IPS DF 19.7 (cell line): ENCODE measurements at regions not wholly inside any gene's neighbourhood (a gene's known extent, or its start where the extent isn't known, plus 50 kb on each side); places are given as distances from the start of the nearest gene placed in this dataset.
A peak's percentile ranks its signal among the peaks of the same experiment; 100 is the strongest.

Experiments used
- DNase-seq: peaks from one replicate; pipeline ENCODE4 v3.0.0-alpha.2; 2013; ENCODE audit warnings: low read depth, low spot score

DNA sequence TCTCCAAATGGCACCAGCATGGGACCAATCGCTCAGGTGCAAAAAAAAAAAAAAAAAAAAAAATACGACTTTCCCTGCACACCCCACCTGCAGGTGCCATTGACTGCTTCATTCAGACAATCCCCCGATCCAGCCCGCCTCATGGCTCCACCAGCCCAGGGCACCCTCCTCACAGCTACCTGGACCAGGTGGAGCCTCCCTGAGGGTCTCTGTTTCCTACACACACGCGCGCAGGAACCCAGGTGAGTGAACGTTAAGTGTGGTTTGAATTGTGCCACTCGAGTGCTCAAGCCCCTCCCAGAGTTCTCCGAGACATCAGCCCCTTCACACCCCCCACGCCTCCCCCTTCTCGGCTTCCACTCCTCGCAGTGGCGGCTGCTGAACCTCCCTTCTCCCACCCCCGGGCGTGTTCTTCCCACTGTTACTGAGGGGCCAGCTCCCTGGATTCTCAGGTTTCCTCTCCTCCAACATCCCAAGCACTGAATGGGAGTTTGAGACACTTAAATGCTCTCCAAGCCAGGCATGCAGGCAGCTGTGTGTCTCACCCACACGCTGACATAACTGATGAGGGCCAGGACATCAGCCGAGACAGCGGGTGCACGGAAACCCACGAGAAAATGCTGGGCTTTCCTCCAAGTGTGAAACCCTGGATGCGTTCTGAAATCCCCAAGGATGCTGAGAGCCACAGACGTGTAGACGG is 88.8 kb upstream of the SNTG2 start:
- DNase-seq: no peak

DNA sequence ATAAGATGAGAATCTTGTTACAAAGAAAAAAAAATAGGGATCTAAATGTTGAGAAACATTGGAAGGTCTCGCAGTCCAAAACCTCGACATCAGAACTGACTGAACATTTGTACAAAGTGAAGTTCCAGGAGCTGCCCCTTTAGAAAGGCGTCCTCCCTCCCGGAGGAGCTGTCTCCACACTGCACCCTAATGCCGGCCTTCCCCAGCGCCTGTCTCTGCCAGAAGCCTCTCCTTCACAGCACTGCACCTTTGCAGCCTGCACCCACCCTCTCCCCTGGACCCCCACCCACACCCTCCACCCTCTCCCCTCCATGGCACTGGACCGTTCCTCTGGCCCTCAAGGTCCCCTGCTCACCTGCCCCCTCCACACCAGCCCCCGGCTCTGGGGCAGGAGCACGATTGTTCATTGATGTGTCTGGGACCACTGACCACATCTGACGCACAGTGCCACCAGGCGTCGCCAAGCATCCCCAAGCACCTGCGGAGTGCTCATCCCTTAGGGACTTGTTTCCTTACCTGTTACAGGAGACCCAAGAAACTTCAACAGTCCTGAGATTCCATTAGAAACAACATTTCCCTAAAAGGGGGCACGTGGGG is 90.3 kb upstream of the SNTG2 start:
- no peak for DNase-seq

DNA sequence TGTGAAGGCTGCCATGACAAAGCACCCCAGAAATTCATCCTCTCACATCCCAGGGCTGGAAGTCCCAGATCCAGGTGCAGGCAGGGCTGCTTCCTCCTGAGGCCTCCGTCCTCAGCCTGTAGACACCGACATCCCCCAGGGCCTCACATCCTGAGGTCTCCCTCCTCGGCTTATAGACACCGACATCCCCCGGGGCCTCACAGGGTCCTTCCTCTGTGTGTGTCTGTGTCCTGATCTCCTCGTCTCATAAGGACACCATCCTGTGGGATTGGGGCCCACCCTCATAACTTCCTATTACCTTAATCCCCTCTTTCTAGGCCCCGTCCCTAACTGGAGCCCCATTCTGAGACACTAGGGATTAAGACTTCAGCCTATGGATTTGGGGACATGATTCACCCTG is 92.0 kb upstream of the SNTG2 start:
- no peak for DNase-seq

DNA sequence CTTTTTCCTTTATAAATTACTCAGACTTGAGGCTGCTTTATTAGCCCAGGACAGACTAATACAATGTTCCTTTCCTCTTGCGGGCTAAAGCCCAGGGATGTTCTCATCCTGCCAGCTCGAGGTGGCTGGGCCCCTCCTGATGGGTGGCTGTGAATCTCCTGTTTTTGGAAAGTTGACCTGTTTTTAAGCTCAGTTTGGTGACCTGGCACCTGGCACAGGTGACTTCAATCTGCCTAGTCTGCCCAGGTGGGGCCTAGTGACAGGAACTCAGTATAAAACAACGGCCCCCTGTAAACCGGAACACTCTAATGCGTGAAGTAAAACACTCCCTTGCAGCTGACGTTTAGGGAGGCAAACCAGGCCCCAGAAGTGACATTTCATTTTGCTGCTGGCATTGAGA is 92.7 kb upstream of the SNTG2 start:
- DNase-seq: no peak

DNA sequence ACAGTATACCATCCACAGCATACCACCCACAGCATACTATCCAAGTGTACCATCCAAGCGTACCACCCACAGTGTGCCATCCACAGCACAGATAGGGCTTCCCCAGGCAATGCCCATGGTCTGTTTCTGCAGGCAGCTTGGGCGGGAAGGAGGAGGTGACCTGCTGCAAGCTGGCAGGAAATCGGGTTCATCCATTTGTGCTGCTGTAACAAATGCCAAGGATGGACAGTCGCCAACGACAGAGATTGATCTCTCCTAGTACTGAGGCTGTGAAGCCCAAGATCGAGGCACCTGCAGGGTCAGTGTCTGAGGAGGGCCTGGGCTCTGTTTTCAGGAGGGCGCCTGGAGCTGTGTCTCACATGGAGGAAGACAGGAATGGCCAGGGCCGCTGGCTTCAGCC is 93.6 kb upstream of the SNTG2 start:
- DNase-seq: no peak

DNA sequence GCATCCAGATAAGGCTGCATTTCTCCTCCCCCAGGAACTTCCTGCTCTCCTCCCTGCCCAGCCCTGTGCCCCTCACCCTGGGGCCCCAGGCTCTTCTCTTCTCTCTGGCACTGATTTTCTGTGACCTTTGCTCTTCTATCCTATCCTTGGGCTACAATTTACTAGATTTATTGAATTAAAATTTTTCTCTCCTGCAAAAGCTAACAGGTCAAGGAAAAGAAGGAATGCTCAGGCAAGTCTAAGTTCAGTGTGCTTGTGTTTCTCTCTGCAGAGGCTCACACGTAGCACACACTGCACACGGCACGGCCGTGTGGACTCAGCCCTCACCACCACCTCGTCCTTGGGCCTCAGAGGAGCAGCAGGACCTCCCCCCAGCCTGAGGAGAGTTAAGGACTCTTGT is 94.2 kb upstream of the SNTG2 start:
- no peak for DNase-seq

DNA sequence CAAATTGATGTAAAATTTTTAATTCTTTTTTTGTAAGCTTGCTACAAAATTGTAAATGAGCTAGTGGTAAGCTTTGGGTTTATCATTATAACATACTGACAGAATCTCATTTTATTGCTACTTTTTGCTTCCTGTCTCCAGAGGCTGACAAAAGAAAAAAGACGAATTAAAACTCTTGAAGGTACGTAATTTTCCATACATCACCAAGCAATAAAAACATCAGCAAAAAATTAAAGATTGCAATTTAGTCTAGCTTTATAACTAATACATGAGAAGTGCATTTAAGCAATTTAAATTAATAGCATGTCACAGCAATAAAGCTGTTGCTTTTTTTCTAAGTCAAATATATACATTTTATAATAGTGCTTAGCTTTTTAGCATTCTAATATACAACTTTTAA is 94.6 kb upstream of the SNTG2 start:
- DNase-seq: no peak

DNA sequence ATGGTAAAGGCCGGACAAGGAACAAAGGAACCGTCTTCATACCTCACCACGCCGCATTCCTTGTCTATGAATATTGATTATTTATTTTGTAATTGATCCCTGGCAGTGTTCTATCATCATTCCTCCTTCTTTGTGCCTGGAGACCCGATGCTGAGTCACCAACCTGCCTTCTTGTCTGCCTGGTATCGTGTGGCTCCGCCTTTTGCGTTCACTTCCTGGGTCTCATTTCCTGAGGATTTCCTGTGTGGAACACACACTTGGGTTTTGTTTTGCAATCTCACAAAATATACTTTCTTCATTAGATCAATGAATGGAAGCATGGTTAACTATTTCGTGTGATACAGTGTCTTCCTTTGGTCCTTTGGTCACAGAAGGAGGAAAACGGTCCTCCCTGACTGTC is 95.5 kb upstream of the SNTG2 start:
- DNase-seq: no peak

DNA sequence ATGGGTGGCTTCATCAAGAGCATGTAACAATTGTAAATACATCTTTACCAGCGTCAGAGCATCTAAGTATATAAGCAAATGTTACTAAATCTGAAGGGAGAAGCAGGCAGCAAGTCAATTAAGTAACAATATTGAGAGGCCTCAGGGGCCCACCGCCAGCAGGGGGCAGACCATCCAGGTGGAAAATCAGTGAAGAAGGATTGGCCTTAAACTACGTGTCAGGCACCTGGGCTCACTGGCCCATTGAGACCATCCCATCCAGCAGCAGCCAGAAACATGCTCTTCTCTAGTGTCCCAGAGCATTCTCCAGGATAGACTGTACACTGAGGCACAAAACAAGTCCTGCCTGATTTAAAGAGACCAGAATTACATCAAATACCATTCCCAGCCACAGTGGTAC is 96.2 kb upstream of the SNTG2 start:
- DNase-seq: peak; percentile 30

DNA sequence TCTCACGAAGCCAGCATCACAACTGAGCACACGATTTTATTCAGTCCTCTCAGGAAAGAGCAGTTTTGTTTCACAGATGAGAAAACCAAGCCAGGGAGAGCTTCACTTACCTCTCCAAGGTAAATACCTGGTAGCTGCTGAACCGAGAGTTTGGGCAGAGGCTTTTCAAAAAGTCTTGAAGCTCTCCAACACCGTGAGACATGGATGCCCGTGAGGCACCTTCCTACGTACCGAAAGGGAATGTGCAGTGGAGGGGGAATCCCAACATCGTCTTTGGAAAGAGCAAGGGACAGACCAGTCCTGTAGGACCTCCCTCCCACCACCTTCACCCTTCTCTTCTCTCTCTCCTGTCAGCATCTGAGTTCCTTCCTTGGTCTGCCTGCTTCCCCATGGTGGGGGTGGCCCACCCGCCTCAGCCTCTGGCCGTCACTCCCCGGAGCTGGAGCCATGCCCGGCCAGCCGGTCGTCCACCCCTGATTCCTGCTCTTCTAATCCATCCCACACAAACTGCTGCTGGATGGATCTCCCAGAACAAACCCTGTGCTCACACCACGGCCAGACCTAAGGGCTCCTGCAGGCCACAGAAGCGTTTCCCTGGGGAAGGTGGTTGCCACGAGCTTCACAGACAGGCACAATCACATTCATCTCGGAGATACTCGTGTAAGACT is 97.3 kb upstream of the SNTG2 start:
- no peak for DNase-seq

DNA sequence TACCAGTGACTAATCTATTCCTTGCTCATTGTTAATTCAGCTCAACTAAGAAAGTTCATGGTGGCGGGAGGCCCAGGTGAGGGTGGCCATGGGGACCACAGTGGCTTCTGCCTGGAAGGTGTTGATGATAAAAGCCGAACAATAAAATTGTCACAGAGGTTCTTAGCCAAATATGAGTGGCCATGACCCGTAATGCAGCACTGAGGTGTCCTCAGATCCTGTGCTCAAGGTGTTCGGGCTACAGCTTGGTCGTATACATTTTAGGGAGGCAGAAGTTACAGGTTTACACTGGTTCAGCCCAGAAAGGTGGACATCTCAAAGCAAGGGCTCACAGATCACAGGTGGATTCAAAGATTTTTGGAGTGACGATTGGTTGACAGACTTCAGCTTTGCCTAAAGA is 98.5 kb upstream of the SNTG2 start:
- no peak for DNase-seq

DNA sequence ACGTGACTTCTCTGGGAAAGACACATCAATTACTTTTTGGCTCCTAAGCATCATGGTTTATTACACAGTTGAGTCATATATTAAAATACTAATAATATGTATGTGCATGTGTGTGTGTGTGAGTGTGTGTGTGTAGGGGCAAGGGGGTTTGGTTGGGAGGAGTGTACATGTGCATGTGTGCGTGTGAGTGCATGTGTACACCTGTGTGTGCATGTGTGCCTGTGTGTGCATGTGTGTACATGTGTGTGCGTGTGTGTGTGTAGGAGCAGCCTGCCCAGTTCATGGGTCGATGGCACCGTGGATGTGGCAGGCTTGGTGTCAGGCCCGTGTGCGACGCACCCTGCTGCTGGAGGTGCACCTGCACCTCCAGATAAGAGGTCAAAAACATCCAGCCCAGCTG is 99.0 kb upstream of the SNTG2 start:
- DNase-seq: no peak

DNA sequence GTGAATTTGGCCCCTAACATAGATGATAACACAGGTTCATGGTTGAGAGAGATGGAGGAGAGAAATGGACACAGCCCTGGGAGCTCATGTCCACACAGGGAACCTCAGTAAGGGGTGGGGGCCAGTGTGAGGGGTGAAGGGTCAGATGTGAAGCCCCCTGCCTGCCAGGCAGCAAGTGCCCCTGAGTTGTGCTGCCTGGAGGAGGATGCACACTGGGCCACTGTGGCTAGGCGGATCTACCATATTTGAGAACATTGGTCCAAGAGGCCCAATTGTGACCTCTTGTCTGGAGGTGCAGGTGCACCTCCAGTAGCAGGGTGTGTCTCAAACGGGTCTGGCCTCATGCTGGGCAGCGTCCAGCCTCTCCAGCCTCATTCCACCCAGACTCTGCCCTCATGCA is 99.6 kb upstream of the SNTG2 start:
- DNase-seq: no peak

DNA sequence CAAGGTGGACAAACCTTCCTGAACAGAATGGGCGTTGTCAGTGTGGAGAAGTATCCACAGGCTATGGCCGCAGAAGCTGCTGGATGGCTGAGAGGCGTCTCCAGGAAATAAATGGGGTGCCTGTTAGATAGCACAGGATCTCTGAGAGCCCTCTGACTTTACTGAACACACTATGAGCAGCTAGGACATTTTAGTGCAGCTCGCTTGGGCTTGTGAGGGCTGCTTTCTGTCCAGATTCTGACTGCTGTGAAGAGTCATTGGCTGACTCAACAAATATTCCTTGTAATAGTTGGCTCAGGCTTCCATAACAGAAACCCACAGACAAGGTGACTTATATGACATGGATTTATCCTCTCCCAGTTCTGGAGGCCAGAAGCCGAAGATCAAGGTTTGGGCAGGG is 100.2 kb upstream of the SNTG2 start:
- DNase-seq: no peak

DNA sequence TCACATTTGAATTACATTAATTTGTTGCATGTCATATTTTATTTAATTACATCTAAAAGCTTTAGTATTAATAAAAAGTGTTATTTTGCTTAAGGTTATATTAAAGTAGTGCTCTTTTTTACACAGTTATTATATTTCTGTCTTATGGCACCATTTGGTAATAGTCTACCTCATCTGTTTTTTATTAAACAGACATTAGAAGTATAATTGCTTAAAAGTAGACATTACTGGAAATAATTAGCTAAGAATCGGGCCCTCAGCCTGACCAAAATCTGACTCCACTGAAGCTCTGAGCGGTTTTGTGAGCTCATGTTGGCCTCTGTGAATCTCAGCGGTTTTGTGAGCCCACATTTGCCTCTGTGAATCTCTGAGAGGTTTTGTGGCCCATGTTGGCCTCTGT is 102.5 kb upstream of the SNTG2 start:
- DNase-seq: no peak

DNA sequence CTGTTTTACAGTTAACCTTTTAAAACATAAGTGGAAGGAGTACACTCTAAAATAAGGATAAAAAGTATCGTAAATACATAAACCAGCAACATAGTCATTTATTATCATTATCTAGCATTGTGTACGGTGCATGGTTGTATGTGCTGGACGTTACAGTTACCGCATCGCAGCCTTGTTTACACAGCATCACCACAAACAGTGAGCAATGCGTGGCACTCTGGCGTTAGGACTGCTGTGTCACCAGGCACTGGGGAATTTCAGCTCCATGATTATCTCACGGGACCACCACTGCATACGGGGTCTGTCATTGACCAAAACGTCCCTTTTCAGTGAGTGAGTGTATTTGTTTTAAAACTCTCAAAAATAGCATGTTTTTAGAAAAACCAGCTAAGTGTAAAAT is 103.0 kb upstream of the SNTG2 start:
- DNase-seq: no peak

DNA sequence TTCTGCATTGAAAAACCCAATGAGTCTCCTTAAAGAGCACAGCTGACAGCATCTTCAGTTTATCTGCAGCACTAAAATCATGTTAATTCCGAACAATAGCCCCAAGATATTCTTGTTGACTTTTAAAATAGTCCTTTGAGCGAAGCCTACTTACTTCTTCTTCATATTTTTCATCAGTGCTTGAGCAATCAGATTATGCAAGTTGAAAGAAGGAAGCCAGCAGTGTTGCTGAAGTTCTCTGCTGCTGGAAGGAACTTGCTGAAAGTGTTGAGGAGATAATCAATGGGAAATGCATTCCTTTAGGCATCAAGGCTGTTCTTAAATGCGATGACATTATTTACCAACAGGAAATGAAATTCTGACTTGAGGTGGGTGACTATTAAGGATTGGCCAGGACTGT is 105.9 kb upstream of the SNTG2 start:
- DNase-seq: no peak

DNA sequence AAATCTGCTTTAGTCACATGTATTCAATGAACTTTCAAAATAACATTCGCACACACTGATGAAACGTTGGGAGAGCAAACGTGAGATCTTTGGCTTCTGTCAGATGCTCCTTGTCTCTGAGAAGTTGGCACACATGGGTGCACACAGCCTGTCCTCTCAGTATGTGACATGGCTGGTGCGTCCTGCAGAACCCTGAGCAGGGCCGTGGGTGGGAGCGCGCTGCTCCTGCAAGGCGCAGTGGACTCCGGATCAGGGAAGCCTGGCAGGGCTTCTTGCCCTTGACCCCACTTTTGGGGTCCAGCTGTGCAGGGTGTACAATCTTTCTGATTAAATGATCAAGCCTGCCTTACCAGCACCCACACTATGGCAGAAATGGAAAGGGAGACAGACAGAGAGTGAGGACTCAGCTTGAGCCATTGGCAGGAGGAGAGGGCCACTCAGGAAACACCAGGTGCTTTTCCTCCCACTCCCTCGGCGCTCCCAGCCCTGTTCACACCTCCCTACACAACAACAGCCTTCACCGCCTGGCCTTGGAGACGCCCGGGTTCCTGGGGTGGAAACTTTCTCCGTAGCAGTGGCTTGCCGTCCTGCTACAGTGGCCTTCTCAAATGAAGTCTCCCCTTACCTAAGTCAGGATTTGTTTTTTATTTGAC is 108.4 kb upstream of the SNTG2 start:
- DNase-seq: no peak

DNA sequence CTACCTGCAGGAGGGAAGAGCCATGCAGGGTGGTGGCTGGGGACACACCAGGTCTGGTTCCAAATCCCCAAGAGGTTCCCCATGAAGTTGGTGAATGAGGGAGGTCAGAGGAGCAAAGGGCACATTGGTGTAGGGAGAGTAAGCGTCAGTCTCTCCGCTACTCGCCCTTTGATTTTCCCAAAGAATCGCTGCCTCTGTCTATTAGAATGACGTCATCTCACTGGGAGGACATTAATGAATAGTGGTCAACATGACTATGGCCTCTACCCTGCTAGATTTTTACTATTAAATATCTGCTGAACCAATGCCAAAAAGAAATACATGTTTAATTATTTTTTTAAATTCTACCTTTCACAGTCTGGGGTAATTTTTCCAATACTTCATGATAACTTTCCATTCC is 109.6 kb upstream of the SNTG2 start:
- DNase-seq: no peak

DNA sequence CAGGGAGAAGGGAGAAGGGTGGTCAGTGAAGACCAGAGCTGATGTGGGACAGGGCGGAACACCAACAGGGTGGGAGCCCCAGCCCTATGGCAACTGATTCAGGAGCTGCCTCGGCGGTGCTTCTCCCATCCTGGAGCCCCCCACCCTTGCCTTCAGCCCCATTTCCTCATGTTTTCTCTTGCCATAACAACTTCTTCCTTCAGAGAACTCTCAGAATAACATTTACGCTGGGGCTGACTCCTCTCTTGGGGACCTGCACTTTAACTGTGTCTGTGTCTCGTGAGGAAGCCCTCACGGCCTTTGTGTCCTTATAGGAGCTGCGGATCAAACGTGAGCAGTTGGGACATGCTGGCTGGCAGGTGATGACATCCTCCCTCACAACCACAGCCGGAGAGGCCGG is 116.4 kb upstream of the SNTG2 start:
- DNase-seq: no peak

DNA sequence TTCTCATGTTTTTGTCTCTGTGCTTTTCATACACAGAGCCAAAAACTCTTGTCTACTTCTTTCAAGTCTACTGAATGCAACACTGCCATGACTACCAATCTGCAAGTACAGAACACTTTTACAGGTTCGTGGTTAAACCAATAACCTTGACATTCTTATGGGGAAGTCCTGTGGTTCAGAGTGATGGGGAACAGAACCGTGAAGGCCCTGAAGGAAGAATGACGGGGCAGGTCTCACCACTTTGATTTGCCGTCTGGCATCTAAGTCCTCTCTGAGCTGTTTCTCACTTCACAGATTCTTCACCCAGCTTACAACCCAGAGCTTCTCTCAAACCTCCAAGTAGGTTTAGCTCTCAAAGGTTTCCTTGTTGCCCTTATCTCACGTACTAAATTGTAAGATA is 117.5 kb upstream of the SNTG2 start:
- no peak for DNase-seq

DNA sequence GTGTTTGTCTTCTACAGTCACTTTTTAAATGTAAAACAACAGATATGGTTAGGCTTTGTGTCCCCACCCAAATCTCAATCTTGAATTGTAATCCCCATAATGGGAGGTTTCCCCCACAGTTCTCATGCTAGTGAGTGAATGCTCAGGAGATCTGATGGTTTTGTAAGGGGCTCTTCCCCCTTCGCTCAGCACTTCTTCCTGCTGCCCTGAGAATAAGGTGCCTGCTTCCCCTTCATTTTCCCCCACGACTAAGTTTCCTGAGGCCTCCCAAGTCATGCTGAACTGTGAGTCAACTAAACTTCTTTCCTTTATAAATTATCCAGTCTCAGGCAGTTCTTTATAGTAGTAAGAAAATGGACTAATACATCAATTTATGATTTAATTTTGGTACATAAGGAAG is 118.0 kb upstream of the SNTG2 start:
- no peak for DNase-seq

DNA sequence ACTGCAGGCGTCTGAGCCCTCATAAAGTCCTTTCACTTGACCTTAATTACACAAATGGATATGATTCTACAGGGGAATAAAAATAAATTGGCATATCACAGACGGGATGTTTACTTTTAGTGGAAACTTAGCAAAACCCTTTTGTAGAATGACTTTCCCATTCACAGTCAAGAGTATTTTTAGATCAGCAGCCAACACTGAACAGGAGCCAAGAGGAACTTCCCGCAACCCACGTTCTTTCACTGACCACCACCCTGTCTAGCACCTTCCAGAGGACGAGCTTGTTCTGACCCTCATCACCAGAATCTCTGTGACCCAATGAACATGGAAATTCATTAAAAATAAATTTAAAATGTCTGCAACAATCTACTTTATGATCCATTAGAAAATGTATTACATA is 119.0 kb upstream of the SNTG2 start:
- DNase-seq: no peak
